Neural cell (in vitro differentiated cells): ENCODE measurements at regions not wholly inside any gene's neighbourhood (a gene's known extent, or its start where the extent isn't known, plus 50 kb on each side); places are given as distances from the start of the nearest gene placed in this dataset.
"Not testable (repeated sequence)": the region's sequence is repeated elsewhere in the genome, so short reads cannot be mapped to it uniquely, and the experiment has no call there.

Source experiments
- EZH2 ChIP-seq: fragments of 200-600, 300-800 bp; shearing (Covaris generic), sonication (generic); IDR thresholded peaks from 2 replicates; pipeline ENCODE4 v1.6.1; 2014; ENCODE audit warnings: antibody characterized with exemption, low read length, borderline replicate concordance, mild to moderate bottlenecking; ENCODE audit not compliant: insufficient read depth, poor library complexity, severe bottlenecking
- POLR2AphosphoS5 ChIP-seq: IDR thresholded peaks from 2 replicates; pipeline ENCODE4 v1.6.1; 2012
- TAF1 ChIP-seq: IDR thresholded peaks from 2 replicates; pipeline ENCODE4 v1.6.1; 2012; ENCODE audit warnings: low read depth
- TF ChIP-seq, protein P1 (sequence below): fragments of 450-650 bp; IDR thresholded peaks from 2 replicates; pipeline ENCODE4 v1.5.1; 2014; ENCODE audit warnings: antibody characterized with exemption, mild to moderate bottlenecking, moderate library complexity; ENCODE audit not compliant: poor library complexity, severe bottlenecking
- TF ChIP-seq, protein P2 (sequence below): IDR thresholded peaks from 2 replicates; pipeline ENCODE4 v1.6.1; 2012; ENCODE audit warnings: borderline replicate concordance

DNA sequence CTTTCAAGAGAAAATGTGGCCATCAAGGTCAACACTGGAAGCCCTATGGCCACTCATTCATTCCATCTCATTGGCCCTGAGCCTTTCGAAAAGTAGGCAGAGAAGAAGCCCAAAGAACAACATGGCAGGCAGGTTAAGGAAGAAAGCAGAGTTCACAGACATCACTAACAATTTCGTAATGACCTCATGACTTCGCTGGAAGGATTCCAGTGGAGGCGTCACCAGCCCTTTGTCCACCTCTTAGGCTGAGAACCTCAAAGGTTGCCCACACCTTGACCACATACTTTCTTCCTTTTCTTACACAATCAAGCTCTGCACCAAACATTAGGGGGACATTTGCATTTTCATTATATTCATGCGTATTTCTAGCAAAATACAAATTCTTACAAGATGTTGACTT is 252.4 kb upstream of the PLGLB2 start:
- TF ChIP-seq, protein P1, sequence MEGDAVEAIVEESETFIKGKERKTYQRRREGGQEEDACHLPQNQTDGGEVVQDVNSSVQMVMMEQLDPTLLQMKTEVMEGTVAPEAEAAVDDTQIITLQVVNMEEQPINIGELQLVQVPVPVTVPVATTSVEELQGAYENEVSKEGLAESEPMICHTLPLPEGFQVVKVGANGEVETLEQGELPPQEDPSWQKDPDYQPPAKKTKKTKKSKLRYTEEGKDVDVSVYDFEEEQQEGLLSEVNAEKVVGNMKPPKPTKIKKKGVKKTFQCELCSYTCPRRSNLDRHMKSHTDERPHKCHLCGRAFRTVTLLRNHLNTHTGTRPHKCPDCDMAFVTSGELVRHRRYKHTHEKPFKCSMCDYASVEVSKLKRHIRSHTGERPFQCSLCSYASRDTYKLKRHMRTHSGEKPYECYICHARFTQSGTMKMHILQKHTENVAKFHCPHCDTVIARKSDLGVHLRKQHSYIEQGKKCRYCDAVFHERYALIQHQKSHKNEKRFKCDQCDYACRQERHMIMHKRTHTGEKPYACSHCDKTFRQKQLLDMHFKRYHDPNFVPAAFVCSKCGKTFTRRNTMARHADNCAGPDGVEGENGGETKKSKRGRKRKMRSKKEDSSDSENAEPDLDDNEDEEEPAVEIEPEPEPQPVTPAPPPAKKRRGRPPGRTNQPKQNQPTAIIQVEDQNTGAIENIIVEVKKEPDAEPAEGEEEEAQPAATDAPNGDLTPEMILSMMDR, result not testable (repeated sequence)
- TF ChIP-seq TAF1, POLR2AphosphoS5, EZH2: not testable (repeated sequence)
- TF ChIP-seq, protein P2, sequence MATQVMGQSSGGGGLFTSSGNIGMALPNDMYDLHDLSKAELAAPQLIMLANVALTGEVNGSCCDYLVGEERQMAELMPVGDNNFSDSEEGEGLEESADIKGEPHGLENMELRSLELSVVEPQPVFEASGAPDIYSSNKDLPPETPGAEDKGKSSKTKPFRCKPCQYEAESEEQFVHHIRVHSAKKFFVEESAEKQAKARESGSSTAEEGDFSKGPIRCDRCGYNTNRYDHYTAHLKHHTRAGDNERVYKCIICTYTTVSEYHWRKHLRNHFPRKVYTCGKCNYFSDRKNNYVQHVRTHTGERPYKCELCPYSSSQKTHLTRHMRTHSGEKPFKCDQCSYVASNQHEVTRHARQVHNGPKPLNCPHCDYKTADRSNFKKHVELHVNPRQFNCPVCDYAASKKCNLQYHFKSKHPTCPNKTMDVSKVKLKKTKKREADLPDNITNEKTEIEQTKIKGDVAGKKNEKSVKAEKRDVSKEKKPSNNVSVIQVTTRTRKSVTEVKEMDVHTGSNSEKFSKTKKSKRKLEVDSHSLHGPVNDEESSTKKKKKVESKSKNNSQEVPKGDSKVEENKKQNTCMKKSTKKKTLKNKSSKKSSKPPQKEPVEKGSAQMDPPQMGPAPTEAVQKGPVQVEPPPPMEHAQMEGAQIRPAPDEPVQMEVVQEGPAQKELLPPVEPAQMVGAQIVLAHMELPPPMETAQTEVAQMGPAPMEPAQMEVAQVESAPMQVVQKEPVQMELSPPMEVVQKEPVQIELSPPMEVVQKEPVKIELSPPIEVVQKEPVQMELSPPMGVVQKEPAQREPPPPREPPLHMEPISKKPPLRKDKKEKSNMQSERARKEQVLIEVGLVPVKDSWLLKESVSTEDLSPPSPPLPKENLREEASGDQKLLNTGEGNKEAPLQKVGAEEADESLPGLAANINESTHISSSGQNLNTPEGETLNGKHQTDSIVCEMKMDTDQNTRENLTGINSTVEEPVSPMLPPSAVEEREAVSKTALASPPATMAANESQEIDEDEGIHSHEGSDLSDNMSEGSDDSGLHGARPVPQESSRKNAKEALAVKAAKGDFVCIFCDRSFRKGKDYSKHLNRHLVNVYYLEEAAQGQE, result not testable (repeated sequence)
